ENCODE measurements at regions not wholly inside any gene's neighbourhood (a gene's known extent, or its start where the extent isn't known, plus 50 kb on each side); places are given as distances from the start of the nearest gene placed in this dataset.

DNA sequence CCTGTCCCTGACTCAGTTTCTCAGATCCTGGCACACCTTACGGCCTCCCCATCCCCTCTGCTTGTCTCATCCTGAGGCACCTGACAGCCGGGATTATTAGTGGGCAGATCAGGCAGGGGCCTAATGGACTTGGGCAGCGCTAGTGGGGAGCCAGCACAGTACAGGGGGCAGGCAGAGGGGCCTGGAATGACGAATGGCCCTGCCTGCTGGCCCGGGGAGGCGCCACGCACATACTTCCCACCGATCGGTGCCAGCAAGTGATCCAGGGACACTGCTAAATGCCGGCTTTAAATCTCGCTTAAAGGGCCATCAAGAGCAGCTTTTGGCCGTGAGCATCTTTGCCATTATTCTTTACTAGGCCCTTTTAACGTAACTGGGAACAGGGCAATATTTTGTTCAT, 188.4 kb downstream of the DHX35 start:
- DNase-seq, result no peak

- no peak for DNase-seq
These were observed 184.2 kb downstream of the DHX35 start for GRCh38 chr20:39146394-39146793.

GRCh38 chr20:39145921-39146320, 183.8 kb downstream of the DHX35 start:
- no peak for DNase-seq

DNA sequence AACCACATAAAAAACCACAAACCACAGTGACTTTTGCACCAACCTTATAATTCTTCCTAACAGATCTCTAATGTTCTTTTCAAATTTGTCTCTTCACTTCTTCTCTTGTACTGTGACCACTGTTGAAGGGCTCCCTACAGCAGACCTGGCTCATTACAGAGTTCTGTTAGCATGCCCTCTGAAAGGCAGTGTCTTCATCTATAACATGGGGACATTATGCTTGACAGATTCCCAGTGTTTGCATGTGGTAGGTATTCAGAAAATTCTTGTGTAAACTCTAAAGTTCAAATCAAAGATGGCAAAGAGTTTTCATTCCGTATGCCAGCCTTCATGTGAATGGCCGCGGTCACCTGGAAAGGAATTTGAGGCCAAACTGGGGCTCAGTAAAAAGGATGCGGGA, 182.6 kb downstream of the DHX35 start:
- DNase-seq, result no peak

- no peak for DNase-seq
These were observed 180.4 kb downstream of the DHX35 start for GRCh38 chr20:39142407-39143096.

GRCh38 chr20:39137299-39137698, 175.2 kb downstream of the DHX35 start:
- no peak for DNase-seq

- no peak for DNase-seq
These were observed 174.7 kb downstream of the DHX35 start for GRCh38 chr20:39136798-39137197.

- no peak for DNase-seq
These were observed 173.9 kb downstream of the DHX35 start for GRCh38 chr20:39135885-39136544.

DNA sequence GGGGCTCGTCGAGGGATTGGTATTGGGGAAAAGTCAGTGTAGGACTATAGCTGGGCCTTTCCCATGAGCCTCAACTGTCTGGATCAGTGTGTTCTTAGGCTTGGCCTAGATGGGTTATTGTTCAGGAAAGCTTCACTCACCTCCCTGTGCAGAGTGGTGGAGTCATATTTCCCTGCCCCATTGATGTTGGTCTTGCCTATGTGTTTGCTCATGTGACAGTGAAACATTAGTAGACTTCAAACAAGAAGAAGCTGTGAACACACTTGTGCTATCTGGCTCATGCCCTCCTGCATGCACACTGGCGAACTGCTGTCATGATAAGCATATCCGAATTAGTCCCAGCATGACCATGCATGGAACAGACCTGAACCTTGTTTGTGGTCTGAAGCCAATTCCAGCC, 171.1 kb downstream of the DHX35 start:
- no peak for DNase-seq

GRCh38 chr20:39132511-39132910, 170.4 kb downstream of the DHX35 start:
- DNase-seq, result no peak

GRCh38 chr20:39132093-39132492, 169.9 kb downstream of the DHX35 start:
- DNase-seq, result no peak

GRCh38 chr20:39130627-39131026, 168.5 kb downstream of the DHX35 start:
- DNase-seq, result no peak

DNA sequence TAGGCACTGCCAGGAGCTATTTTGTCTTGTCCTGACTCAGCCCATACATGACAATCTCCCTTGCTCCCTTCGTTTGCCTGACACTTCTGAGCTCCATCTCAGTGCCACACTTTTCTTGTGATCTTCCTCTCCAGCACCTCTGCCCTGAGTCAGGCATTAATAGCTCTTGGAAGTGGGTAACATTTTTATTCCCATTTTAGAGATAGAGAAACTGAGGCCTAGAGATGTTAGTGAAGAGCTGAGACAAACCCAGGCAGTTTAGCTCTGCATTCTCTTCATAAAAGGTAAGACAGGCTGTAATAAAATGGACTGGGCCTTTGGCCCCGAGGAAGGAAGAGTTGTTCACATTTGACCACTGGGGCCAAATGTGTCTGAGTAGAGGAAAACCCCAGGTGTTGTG, 167.4 kb downstream of the DHX35 start:
- DNase-seq, result no peak

GRCh38 chr20:39124064-39124463, 161.9 kb downstream of the DHX35 start:
- no peak for DNase-seq

GRCh38 chr20:39123185-39123557, 161.0 kb downstream of the DHX35 start:
- DNase-seq, result no peak

- DNase-seq, result no peak
These were observed 155.3 kb downstream of the DHX35 start for GRCh38 chr20:39117491-39117890.

- DNase-seq, result no peak
These were observed 153.9 kb downstream of the DHX35 start for GRCh38 chr20:39116020-39116419.

DNA sequence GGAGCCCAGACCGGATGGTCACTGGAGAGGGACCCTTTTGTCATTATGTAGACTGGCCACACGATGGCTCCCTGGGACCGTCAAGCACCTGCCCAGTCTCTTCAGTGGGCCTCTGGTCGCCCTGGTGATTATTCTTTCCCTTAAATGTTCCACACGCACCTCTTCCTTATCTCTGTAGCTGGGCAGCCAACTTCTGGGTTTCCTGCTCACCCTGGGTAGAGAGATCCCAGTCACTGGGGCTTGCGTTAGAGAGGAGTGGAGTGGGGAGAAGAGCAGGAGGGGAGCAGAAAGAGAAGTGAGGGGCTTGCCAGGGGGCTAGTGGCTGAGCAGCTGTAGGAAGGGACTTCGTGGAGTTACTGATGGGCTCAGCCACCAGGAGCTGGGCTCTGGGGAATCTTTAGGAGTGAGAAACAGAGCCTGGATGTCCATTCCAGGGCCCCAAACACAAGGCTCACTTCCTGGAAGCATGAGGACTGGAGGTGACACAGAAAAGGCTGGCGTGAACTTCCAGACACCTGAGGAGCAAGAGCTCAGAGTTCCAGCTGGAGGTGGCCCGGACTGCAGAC, 150.1 kb downstream of the DHX35 start:
- DNase-seq, result no peak

- no peak for DNase-seq
These were observed 149.4 kb downstream of the DHX35 start for GRCh38 chr20:39111359-39112177.

DNA sequence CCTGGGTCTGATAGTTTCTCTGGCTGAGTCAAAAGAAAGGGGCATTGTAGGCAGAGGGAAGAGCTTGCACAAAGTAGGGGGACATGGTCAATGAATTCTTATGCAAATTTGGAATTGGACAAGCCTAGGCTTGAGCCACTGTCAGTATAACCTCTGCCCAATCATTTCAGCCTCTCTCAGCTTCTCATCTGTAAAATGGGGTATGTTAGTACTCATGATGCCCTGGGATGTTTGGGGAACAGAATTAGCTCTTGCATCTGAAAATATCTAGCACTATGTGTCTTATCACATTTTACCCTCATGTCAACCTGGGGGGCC, 148.6 kb downstream of the DHX35 start:
- no peak for DNase-seq

- no peak for DNase-seq
These were observed 148.0 kb downstream of the DHX35 start for GRCh38 chr20:39109933-39110818.

DNA sequence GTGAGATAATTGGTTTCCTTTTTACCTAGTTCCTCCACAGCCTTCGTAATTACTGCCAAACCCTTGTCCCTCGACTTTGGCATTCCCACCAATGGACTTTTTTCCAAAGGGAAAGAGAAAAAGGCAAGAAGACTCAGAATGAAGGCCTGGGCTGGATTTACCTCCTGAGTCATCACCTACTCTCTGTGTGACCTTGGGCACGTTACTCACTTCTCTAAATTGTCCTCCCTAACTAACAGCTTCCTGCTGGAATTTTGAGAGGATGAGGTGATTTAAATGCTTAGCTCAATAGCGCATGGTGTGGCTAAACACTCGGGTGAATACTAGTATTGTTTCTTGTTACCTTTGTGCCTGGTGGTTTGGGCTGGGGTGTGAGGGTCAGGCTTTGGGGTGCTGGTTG, 146.6 kb downstream of the DHX35 start:
- no peak for DNase-seq

- DNase-seq, result no peak
These were observed 145.6 kb downstream of the DHX35 start for GRCh38 chr20:39107741-39108140.
